Activated CD8-positive, alpha-beta memory T cell treated with anti-CD3 and anti-CD28 coated beads, Interleukin-2, amount 50 U/mL, for 1 hour (primary cell): ENCODE measurements at regions not wholly inside any gene's neighbourhood (a gene's known extent, or its start where the extent isn't known, plus 50 kb on each side); places are given as distances from the start of the nearest gene placed in this dataset.

ENCODE experiments used
- DNase-seq: peaks from one replicate; pipeline ENCODE4 v3.0.0-alpha.2; 2020; ENCODE audit errors: extremely low read depth

- no peak for DNase-seq
Measured at GRCh38 chr9:126125577-126125976, 201.1 kb upstream of the MVB12B start.

GRCh38 chr9:126125992-126126409 lies 200.6 kb upstream of the MVB12B start:
- no peak for DNase-seq

- DNase-seq, result no peak
Measured at GRCh38 chr9:126126807-126127206, 199.8 kb upstream of the MVB12B start.

- DNase-seq, result no peak
Measured at GRCh38 chr9:126127591-126127990, 199.0 kb upstream of the MVB12B start.

GRCh38 chr9:126128494-126129142 lies 198.0 kb upstream of the MVB12B start:
- DNase-seq, result no peak

- DNase-seq, result no peak
Measured at GRCh38 chr9:126131066-126132010, 195.3 kb upstream of the MVB12B start.

GRCh38 chr9:126132746-126133145 lies 193.9 kb upstream of the MVB12B start:
- DNase-seq, result no peak

- no peak for DNase-seq
Measured at GRCh38 chr9:126144196-126144595, 182.4 kb upstream of the MVB12B start.

- DNase-seq, result no peak
Measured at GRCh38 chr9:126144603-126145456, 181.8 kb upstream of the MVB12B start.

GRCh38 chr9:126145887-126146253 lies 180.8 kb upstream of the MVB12B start:
- no peak for DNase-seq

GRCh38 chr9:126146254-126147145 lies 180.1 kb upstream of the MVB12B start:
- no peak for DNase-seq

GRCh38 chr9:126147186-126147935 lies 179.3 kb upstream of the MVB12B start:
- DNase-seq, result no peak

GRCh38 chr9:126147936-126148870 lies 178.4 kb upstream of the MVB12B start:
- DNase-seq, result no peak

GRCh38 chr9:126148994-126149393 lies 177.6 kb upstream of the MVB12B start:
- DNase-seq, result no peak

GRCh38 chr9:126149661-126150060 lies 177.0 kb upstream of the MVB12B start:
- DNase-seq, result no peak

- DNase-seq, result no peak
Measured at GRCh38 chr9:126150411-126151030, 176.1 kb upstream of the MVB12B start.

- DNase-seq, result no peak
Measured at GRCh38 chr9:126151031-126151685, 175.5 kb upstream of the MVB12B start.

GRCh38 chr9:126151686-126152134 lies 174.9 kb upstream of the MVB12B start:
- DNase-seq, result no peak
